Esophagus squamous epithelium (tissue), 4 donors: ENCODE measurements at regions not wholly inside any gene's neighbourhood (a gene's known extent, or its start where the extent isn't known, plus 50 kb on each side); places are given as distances from the start of the nearest gene placed in this dataset.

ENCODE experiments used
- CTCF ChIP-seq, 6 experiments: fragments of 450-650 bp in 4 of 6; fragments of 200-600 bp in 2 of 6; sonication (generic) in 2 of 6; IDR thresholded peaks; one replicate each; pipeline ENCODE4 v1.5.1; 2016 to 2019; ENCODE audit warnings: antibody characterized with exemption in 6 of 6, mild to moderate bottlenecking in 4 of 6, moderate library complexity in 4 of 6
- POLR2A ChIP-seq, 4 donors: fragments of 450-650 bp; IDR thresholded peaks; one replicate each; pipeline ENCODE4 v1.6.1; 2017; ENCODE audit warnings: antibody characterized with exemption in 4 of 4, mild to moderate bottlenecking in 4 of 4, moderate library complexity in 3 of 4

DNA sequence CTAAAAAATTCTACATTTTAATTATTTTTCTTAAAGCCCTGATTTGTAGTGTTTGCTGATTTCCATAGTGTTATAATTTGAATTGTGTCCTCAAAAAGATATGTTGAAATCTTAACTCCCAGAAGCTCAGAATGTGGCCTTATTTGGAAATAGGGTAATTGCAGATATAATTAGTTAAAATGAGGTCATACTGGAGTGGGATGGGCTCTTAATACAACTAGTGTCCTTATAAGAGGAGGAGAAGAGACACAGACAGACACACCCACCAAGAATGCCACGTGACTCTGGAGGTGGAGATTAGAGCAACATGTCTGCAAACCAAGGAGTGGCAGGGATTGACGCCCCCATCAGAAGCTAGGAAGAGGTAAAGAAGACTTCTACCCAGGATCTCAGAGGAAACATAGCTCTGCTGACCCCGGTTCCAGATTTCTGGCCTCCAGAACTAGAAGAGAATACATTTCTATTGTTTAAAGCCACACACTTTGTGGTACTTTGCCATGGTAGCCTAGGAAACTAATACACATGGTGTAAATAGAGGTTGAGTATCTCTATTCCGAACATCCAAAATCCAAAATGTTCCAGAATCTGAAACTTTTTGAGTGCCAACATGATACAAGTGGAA lies 70.5 kb upstream of the IRF2 start:
- TF ChIP-seq CTCF (IDR thresholded peaks at IDR 0.05) (no peak), POLR2A (IDR thresholded peaks at IDR 0.05) (no peak)
